Stimulated activated CD8-positive, alpha-beta memory T cell treated with anti-CD3 and anti-CD28 coated beads, Interleukin-12 subunit alpha, Interleukin-12 subunit beta, amount 100 ng/mL, for 1 hour (primary cell): ENCODE measurements at regions not wholly inside any gene's neighbourhood (a gene's known extent, or its start where the extent isn't known, plus 50 kb on each side); places are given as distances from the start of the nearest gene placed in this dataset.

ENCODE experiments used
- DNase-seq: peaks from one replicate; pipeline ENCODE4 v3.0.0-alpha.2; 2020; ENCODE audit warnings: low read depth

DNA sequence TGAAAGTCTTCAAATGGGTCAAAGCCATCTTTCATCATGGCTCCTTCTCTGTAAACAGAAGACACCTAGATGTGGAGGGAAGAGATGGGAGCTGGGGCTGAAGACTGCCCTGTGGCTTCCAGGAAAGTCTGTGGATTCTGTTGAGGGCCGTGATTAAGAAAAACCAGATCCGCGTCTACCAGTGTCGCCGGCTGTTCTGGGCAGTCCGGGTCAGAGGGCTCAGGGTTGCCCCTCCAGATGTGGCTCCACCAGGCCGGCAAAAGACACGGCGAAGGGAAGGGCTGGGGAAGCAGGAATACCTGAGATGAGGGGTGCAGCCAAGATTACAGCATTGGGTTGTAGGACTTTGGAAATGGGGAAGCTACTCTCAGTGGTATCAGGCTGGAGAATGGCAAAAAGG is 162.6 kb downstream of the RHOU start:
- DNase-seq: no peak

DNA sequence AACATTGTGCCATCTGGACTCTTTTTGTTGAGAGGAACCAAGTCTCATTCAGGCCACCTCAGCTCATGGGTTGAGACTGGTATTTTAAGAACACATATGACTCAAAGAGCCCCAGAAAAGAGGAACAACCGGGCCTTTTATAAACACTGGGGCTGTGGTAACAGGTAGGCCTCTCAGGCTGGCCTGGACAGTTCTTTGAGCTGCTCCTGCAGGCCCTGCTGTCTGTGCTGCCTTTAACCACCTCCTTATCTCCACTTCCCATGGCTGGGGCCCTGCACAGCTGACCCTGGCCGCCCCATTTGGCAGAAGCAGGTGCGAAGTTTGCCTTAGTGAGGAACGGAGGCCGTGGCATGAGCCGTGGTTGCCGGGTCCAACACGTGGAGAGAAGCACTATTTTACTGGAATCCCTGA is 163.3 kb downstream of the RHOU start:
- no peak for DNase-seq

DNA sequence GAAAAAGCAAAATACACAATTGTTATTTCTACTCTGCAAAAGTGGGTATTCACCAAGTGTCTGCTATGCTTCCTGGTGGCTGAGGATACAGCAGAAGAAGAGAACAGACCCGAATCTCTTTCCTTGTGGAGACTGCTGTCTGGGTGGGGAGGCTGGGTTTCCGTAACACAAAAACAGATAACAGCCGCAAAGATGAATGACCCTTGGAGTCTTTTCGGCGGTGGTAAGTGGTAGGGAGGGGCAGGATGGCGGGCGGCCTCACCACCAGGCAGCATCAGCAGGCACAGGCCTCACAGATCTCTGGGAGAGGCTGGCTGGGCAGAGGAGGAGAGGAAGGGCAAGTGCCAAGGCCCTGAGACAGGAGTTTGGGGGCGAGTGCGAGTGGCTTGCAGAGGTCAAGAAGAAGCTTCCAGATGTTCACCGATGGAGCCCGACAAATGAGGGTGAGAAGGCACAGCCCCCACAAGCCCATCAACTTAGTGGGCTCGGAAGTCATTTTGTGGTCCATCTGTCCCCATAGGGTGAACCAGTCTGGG is 164.2 kb downstream of the RHOU start:
- no peak for DNase-seq

DNA sequence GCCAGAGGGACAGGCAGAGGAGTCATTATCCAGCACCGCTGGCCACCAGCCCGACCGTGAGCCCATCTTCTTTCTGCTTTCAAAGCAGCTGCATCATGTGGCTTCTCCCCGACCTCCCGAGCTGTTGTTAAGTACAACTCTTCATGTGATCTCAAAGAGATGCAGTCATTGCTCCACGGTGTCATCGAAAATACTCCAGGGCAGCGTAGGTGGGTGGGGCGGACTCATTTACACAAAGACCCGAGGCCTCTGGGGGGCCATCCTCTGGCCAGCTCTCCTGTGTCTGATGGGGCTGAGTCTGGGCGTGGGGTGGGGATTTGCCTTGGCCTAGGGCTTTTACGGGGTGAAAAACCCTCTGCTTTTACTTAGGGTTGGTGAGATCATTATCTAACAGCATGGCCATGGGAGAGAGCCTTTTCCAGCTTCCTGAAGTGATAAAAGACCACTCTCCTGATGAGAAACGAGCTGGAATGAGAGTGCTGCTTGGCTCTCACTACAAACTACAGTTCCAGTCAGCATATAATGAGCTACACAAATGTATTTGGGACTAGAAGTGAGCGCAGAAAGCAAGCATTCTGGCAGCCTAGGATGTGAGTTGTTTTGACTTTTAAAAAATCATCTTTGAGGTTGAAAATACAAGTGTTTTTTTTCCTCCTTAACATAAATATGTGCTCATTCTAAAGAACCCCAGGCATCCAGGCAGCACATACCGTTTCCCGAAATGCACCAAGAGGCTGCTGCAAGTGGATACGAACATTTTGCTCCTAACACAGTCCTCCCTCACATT is 165.0 kb downstream of the RHOU start:
- DNase-seq: no peak

DNA sequence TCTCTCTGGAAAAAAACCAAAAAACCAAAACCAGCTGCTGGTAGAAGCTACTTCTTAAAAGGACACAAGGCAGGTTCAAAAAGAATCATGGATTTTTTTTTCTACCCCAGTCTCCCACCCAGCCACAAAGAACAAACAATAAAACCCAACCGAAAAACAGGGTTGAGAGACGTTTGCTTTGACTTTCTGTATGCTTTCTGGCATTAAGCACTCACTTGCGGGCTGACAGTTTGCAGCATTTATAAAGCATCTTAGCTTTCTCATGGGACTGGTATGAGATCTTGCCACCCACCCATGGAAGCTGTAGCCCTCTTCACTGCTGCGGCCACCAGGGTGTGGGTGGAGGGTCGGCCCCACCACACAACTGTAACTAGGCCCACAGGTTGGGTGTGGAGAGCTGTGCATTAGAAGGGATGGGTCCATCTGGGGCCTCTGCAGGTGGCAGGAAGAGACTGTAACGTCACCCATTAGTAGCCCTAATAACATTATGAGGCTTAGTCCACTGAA is 165.7 kb downstream of the RHOU start:
- no peak for DNase-seq

DNA sequence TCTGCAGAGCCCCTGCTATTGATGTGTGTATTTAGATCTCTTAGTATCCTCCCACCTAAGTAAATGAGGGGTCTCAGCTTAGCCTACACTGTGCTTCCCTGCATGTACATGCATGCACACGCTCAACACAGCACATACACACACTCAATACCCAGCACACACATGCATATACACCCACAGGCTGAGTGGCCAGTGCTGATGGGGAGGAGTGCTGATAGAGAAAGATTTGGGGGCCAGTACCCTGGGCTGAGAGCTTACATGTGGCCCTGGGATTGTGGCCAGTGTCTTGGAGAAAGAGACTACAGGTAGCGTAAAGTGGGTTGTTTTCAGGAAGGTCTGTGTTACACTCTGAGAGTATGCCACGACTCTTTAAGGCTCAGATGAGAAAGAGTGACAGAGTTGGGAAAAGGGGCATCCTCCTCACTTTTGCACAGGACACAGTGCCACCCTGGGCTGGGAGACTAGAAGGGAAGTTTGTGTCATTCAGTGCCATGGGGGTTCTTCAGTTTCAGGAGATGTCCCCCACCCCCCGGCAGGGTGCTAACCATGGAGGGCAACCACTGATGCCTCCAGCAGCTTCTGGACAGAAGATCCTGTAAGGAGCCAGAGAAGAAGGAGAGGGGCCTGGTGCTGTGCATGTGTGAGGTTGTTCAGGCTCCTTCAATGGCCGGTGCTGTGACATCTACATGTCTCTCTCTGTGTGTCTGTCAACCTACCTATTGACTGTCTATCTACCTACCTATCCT is 166.8 kb downstream of the RHOU start:
- no peak for DNase-seq

DNA sequence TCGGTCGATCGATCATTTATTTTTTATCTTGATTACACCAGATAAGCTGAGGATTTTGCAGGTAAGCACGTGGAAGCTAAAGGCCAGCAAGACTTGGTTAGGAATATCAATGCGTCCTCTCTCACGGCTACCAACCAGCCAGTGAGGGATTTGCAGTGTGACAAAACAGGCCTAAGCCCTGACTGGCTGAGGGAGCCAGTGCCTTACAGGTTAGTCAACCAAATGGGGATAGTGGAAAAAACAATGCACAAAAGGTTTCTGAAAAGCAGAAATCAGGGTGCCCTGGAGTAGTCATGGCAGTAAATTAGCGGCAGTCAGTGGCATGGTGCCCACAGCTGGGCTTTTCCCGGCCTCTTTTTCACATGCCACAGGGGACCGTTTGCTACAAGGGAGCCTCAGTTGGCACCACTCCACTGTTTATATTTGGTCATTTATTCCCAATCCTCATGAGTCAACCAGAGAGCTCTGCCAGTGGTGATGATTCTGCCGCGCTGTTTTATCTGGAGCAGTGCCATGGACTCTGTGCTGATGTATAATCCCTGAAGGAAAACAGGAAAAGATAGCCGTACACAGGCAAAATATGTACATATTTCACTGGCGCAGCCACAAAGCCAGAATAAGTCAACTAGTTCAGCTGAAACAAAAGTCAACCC is 167.6 kb downstream of the RHOU start:
- DNase-seq: no peak

DNA sequence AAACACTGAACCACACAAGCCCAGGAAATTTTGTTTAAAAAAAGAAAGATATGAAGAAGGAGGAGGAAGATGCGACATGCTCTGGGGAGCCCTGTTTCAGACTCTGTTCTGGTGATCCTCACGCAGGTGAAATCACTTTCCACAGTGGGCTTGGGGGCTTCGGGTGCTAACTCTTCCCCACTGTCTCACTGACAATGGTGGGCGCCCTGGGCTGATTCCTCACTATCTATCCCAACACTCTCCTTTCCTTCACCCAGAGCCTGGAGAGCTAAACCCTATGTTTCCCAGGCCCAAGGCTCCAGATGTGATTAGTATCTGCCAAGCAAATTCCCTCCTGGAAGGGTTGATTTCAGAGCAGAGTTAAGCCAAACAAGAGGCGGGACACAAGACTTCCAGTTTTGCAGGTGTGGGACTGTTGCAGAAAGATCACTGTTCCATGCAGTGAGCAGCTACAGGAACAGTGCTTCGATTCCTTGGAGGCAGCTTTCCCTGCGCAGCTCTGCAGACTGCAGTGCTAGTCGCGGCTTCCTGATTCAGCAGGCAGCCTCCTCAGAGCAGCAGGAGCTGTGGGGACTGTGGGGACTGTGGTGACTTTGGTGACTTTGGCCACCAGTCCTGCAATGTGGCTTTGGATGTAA is 168.3 kb downstream of the RHOU start:
- no peak for DNase-seq

DNA sequence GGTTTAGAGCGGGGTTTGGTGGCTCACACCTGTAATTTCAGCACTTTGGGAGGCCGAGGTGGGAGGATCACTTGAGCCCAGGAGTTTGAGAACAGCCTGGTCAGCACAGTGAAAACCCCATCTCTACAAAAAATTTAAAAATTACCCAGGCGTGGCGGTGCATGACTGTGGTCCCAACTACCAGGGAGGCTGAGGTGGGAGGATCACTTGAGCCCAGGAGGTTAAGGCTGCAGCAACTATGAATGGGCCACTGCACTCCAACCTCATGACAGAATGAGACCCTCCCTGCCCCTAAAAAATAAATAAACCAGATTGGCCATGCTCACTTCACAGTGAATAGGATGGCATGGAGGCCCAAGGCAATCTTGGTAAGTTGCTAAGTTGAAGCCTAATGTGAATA is 168.9 kb downstream of the RHOU start:
- DNase-seq: no peak

DNA sequence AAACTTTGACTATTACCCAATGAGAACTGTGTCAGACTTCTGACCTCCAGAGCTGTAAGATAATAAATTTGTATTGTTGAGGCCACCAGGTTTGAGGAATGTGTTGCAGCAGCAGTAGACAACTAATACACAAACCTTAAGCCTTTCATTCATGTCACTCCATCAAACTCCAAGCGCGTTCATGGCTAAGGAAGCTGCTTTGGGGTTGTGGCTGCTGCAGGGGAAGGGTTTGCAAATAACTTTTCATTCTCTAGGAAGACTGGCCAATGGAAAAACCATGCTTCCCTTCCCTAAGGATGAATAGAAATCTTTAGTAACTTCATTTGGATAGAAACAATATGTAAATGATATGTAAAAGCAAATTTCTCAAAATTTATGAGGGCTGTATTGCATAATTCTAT is 170.4 kb downstream of the RHOU start:
- DNase-seq: no peak

DNA sequence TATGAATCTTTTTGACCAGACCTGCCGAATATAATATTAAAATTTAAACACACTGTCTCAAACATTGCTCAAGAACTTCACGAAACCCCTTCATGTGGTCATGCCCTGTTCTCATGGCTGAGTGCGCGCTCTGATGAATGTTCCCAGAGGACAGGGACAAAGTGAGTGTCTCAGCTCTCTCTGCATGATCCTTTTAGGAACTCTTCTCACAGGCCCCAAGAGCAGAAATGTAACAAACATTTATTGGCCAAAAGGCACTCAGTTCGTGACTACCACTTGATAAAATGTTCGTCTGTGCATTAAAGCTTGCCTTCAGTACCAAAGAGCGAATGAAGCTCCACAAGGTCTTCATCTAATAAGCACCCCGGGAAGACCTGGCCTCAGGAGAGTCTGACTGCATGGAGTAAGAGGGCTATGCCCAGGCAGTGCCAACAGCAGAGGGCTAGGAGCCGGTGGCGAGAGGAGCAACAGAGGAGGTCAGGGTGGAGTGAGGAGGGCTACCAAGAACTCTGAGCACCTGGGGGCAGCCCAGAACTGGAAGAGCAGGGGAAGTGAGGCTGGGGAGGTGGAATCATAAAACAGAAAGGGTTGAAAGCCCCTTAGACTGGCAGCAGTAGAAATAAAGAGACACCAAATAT is 171.1 kb downstream of the RHOU start:
- no peak for DNase-seq

DNA sequence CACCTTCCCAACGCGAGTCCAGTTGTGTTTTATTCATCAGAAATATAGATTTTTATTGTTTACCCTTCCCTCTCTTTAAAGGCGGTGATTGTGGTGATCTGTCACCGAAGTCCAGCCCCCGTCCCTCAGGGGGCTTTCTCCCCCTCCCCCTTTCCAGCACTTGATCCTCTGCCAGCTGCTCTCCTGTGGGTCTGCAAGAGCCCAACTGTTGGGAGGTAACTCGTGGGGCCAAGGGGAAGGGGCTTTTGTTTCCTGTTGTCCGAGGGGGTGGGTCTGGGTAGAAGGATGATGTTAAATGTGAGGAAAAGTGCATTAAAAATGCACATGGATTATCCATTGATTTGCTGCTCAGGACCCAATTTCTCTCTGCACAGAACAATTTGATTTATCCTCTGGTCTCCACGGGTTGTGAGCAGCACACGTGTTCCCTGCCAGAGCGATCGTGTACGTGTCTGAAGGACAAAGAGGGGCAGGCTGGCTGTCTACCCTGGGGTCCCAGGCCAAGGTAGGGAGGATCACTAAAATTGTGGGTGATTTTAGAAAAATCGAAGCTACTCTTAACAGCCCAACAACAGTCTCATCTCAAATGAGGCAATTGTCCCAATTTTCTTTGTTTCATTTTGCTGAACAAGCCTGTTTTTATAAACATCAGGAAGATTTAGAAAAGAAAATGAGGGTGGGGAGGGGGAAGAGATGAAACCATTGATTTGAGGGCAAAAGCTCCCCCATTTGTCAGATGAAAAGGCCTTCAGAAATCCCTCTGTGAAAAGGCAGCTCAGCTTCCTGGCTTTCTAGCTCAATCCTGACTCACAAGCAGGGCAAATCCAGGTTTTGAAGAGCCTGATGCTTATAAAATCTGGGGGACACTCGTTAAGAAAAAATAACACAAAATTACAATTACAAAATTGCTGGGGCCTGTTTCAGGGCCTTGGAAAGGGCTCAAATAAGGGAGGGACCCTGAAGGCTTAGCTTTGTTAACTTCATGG is 176.2 kb downstream of the RHOU start:
- DNase-seq: no peak

DNA sequence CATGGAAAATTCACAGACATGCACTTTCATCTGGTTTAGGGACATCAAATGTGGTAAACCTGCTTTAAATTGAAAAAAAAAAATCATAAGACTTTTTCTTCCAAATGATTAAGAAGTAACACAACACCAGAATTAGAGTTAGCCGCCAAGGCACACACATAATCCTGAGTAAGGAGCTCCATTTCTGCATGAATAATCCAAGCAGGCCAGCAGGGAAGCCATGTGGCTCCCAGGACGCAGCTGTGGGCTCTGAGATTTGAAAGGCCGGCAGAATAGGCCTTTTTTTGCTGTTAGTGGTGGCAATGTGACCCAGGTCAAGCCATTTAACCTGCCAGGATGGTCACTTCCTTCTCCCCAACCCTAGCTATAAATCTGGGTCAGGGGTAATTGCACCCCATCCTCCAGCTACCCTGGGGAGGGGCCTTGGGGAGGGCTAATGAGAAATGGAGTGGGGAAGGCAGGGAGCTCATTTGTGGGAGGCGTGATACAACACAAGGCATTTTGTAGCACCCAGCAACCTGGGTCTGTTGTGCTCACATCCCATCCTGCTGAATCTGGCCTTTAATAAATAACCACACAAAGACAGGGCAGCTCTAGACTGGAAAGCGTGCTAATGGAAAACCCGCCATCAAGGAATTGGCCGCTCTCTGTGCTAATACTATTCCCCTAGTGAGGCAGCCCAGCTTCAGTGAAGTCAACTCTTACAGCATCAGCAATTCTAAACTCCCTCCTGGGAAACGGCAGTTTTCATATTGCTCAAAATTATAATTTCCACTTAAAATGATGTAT is 178.5 kb downstream of the RHOU start:
- no peak for DNase-seq

DNA sequence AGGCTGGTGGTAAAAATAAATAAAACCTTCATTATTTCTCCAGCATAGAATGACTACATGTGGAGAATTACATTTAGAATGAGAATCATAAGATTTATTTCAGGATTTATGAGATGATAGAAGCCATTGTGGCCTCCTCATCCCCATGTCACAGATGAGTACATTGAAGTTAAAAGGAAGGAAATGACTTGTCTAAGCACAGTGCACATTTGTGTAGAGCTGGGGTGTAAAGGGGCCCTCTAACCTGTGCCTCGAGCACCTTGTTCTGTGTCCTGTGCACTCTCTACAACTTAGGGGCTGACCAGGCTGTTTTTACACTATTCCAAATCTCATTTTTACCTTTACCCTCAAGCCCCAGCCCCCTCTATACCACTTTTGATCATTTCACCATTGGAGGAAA is 179.4 kb downstream of the RHOU start:
- no peak for DNase-seq

DNA sequence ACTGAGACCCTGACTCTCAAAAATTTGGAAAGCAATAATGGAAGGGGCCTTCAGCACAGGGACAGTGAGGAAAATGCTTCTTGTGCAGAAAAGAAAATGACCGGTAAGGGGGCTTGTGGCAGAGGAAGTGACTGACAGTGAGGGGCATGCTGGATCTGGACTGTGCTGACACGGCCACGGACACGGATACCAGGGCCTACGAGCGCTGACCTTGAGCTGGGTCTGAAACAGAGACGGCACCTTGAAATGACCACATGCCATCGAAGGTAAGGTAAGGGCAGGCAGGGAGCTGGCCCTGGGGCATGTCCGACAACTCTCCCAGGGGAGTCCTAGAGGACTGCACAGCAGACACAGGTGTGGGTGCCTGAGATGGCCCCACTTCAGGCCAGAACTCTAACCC is 182.1 kb downstream of the RHOU start:
- DNase-seq: no peak

DNA sequence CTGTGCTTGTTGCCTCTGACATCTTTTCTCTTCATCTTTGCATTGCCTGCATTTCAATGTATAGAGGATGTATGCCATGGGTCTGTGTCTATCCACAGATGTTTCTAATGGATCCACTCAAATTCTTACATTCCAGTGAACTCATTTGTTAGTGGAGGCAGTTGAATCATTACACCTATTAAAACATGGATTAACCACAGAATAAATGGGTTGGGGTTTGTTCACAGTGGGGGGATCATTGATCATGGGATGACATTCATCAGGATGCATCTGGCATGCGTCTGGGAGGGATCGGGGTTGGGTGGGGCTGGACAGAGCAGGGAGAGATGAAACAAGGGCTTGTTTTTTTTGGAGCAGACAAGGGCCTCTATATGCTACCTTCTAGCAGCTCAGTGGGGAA is 182.5 kb downstream of the RHOU start:
- no peak for DNase-seq

DNA sequence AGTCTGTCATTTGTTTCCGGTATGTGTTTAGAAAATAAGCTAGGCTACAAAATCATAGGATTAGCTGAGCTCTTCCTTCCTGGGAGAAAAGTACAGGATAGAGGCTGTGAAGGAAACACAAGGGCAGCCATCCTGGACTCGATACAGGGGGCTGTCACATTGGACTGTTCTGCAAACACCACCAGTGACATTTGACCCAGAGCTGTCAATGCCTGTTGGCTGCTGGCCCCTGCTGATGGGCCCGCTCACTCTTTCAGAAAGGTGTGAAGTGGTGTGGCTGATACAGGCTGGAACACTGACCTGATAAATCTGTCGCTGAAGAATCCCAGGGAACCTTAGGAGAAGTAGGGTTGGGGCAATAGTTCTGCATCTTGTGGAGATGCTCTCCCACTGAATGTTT is 183.1 kb downstream of the RHOU start:
- DNase-seq: no peak

DNA sequence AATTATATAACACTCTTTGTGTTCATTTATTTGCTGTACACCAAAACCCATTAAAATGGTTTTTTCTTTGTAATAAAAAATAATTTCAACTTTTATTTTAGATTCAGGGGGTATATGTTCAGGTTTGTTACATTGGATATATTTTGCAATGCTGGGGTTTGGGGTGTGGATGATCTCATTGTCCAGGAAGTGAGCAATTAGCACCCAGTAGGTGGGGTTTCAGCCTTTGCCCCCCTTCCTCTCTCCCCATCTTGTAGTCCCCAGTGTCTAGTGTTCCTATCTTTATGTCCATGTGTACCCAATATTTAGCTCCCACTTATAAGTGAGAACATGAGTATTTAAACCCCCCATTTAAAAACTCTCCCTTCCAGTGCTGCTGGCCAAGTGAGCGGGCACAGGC is 184.6 kb downstream of the RHOU start:
- no peak for DNase-seq

DNA sequence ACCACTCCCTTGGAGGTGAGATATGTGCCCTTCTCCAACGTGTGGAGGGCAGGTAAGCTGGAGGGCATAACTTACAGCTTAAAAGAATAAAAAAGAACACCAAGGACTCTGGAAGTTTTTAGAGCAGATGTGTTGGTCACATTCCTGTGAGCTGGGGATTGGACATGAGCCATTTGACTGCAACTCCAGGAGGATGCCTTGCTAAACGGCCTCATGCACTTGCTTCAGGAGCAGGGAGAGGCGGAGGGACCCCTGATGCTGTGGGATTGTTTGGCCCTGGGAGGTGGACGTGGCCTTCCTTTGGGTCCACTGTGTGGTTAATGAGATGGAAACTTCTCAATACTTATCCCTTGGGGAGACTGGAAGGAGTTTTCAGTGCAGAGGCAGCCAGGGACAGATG is 185.6 kb downstream of the RHOU start:
- no peak for DNase-seq

DNA sequence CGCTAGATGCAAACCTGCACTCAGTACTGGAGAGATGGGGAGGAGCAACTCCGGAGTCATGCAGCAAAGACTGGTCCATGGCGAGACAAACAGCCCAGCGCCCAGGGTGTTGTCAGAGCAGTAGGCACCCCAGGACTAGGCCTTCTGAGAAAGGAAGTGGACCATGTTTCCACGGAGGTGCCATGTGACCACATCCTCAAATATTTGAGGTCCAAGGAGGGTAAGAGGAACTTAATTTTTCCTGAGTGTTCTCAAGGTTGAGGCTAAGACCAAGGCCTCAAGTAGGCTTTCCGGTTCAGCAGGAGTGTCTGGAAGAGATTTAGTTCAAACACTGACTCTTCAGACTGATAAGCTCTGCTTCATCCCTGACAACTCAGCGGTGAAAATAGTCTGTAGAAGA is 186.2 kb downstream of the RHOU start:
- DNase-seq: no peak
